Kidney (tissue), 13 donors: ENCODE measurements at regions not wholly inside any gene's neighbourhood (a gene's known extent, or its start where the extent isn't known, plus 50 kb on each side); places are given as distances from the start of the nearest gene placed in this dataset.

Experiments
- DNase-seq, 5 donors: peaks; one replicate each; pipeline ENCODE4 v3.0.0-alpha.2; 2013 to 2020
- FAIRE-seq: peaks from 2 replicates; lab custom pipeline; 2012; peaks lifted over from hg19 to GRCh38; lab: Jason Lieb, UNC
- H3K27ac ChIP-seq, 2 donors: one replicate each; pipeline ENCODE4 v1.7.0; 2013; ENCODE audit warnings: low read depth in 2 of 2, low read length in 2 of 2, inconsistent platforms in 1 of 2
- H3K27me3 ChIP-seq: one replicate; pipeline ENCODE4 v1.7.1; 2013; ENCODE audit warnings: low read length, inconsistent platforms; ENCODE audit not compliant: control insufficient read depth, insufficient read depth
- H3K36me3 ChIP-seq, 3 donors: one replicate each; pipeline versions ENCODE4 v1.7.0 to v1.7.1; 2013; ENCODE audit warnings: low read length in 3 of 3, control low read depth in 1 of 3, inconsistent platforms in 1 of 3; ENCODE audit not compliant: insufficient read depth in 3 of 3, control insufficient read depth in 2 of 3
- H3K4me1 ChIP-seq, 3 donors: one replicate each; pipeline versions ENCODE4 v1.7.0 to v1.7.1; 2013; ENCODE audit warnings: low read length in 3 of 3, inconsistent platforms in 1 of 3, low read depth in 1 of 3; ENCODE audit not compliant: control insufficient read depth in 2 of 3, insufficient read depth in 2 of 3
- H3K4me3 ChIP-seq, 3 donors: one replicate each; pipeline versions ENCODE4 v1.7.0 to v1.8.1; 2013; ENCODE audit warnings: low read length in 3 of 3, control low read depth in 1 of 3, inconsistent platforms in 1 of 3
- H3K9ac ChIP-seq, 3 donors: one replicate each; pipeline versions ENCODE4 v1.7.0 to v1.7.1; 2013; ENCODE audit warnings: low read length in 3 of 3, control low read depth in 1 of 3, inconsistent platforms in 1 of 3
- H3K9me3 ChIP-seq, 3 donors: one replicate each; pipeline versions ENCODE4 v1.7.0 to v1.7.1; 2013; ENCODE audit warnings: low read length in 3 of 3, control low read depth in 1 of 3, inconsistent platforms in 1 of 3; ENCODE audit not compliant: control insufficient read depth in 2 of 3, insufficient read depth in 1 of 3
- CTCF ChIP-seq: IDR thresholded peaks from 3 replicates; pipeline ENCODE4 v1.5.1; 2012; ENCODE audit warnings: mild to moderate bottlenecking, moderate library complexity, borderline replicate concordance; ENCODE audit not compliant: insufficient read depth; ENCODE audit errors: extremely low read depth
- intact Hi-C: fragments of 100-400 bp; cut with DNase I; formaldehyde crosslinking; loops from one replicate; pipeline ENCODE4 v1.11.1; 2022
- donor health status: control.
- donor health status: control.
- donor health status: control.
- donor health status: control.
- donor health status: control.
- donor health status: DM: yes; HTN: yes; CAD: no.
- donor health status: Normal renal cell carcinoma (clear cell type).

- H3K4me1 ChIP-seq = no peaks in the 10 kb centered on the region
- no peak for FAIRE-seq
Measured at GRCh38 chr17:69743091-69743490, 328.6 kb downstream of the MAP2K6 start.

DNA sequence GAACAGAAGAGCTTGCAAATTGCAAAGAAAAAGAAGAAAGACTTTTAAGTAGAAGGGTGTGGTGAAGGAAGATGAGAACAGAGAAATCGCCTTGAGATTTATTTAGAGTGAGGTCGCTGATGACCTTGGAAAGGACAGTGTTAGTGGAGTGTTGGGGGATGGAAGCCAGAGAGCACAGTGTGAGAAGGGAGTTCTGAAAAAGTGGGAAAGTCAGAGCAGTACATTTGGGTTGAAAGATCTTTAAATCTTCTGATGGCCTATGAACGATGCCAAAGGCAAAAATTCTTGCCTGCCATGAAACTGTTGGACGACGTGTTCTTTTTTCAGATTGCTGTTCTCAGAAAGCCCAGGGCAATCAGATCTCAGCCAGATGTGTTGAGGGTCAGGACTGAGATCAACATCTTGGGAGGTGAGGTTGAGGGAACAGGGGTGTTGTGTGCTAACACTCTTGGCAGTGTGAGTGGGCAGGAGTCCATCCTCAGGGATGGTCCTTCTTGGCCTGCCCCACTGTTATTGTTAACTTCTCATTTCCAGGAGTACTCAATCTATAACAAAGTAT lies 330.1 kb downstream of the MAP2K6 start:
- Histone ChIP-seq H3K27me3 (no peaks in the 10 kb centered on the region), H3K36me3 (no peaks in the 10 kb centered on the region), H3K27ac (no peak overlapping the region), H3K4me1 (no peaks in the 10 kb centered on the region), H3K4me3 (no peak overlapping the region), H3K9ac (no peak overlapping the region), H3K9me3 (no peaks in the 10 kb centered on the region)
- FAIRE-seq (no peak), DNase-seq (no peak)
- intact Hi-C loops = no loop called here
- TF ChIP-seq CTCF = no peak

More at GRCh38 chr17:69743091-69743490, 328.6 kb downstream of the MAP2K6 start:
- H3K36me3 ChIP-seq = no peaks in the 10 kb centered on the region
- H3K4me3 ChIP-seq = no peak overlapping the region
- intact Hi-C loops = no loop called here
- no peak overlapping the region for H3K27ac ChIP-seq
- H3K9ac ChIP-seq = no peak overlapping the region
- H3K9me3 ChIP-seq = no peaks in the 10 kb centered on the region
- DNase-seq = no peak
- TF ChIP-seq CTCF = no peak
- no peaks in the 10 kb centered on the region for H3K27me3 ChIP-seq

GRCh38 chr17:69749911-69750310 lies 325.1 kb upstream of the KCNJ16 start:
- H3K9ac ChIP-seq = no peak overlapping the region
- H3K36me3 ChIP-seq = no peaks in the 10 kb centered on the region
- DNase-seq (no peak), FAIRE-seq (no peak)
- no peaks in the 10 kb centered on the region for H3K4me1 ChIP-seq
- no peaks in the 10 kb centered on the region for H3K9me3 ChIP-seq
- intact Hi-C loops = no loop called here
- TF ChIP-seq CTCF = no peak
- no peak overlapping the region for H3K27ac ChIP-seq
- no peak overlapping the region for H3K4me3 ChIP-seq
- no peaks in the 10 kb centered on the region for H3K27me3 ChIP-seq
